Activated CD8-positive, alpha-beta T cell treated with anti-CD3 and anti-CD28 coated beads, Interleukin-2, amount 10 ng/mL, durations not matched to agents 7 days and 5 days (primary cell): ENCODE measurements at regions not wholly inside any gene's neighbourhood (a gene's known extent, or its start where the extent isn't known, plus 50 kb on each side); places are given as distances from the start of the nearest gene placed in this dataset.
"Not testable (repeated sequence)": the region's sequence is repeated elsewhere in the genome, so short reads cannot be mapped to it uniquely, and the experiment has no call there.

Experiments used
- ATAC-seq: fragments of 150-1000 bp; cut with Tn5 transposase; one replicate; pipeline ENCODE4 v1.10.0; 2021; ENCODE audit warnings: moderate library complexity
- CTCF ChIA-PET: fragments of 350-600 bp; sonication (Branson Sonifier 250); formaldehyde crosslinking; loops from one replicate; lab custom pipeline; 2021; ENCODE audit warnings: antibody characterized with exemption; lab: Charles Lee
- POLR2A ChIA-PET: fragments of 350-600 bp; sonication (Branson Sonifier 250); formaldehyde crosslinking; loops from one replicate; lab custom pipeline; 2021; ENCODE audit warnings: antibody characterized with exemption; lab: Charles Lee
- DNase-seq: peaks from one replicate; pipeline ENCODE4 v3.0.0-alpha.2; 2020
- H3K27ac Mint-ChIP-seq: one replicate; pipeline ENCODE4 v1.8.0; 2021; ENCODE audit warnings: mild to moderate bottlenecking, mixed read lengths
- H3K27me3 Mint-ChIP-seq: one replicate; pipeline ENCODE4 v1.8.0; 2021; ENCODE audit warnings: low read depth, mixed read lengths
- H3K36me3 Mint-ChIP-seq: one replicate; pipeline ENCODE4 v1.8.0; 2021; ENCODE audit warnings: low read depth, mixed read lengths
- H3K4me1 Mint-ChIP-seq: one replicate; pipeline ENCODE4 v1.8.0; 2021; ENCODE audit warnings: low read depth, mixed read lengths
- H3K4me3 Mint-ChIP-seq: one replicate; pipeline ENCODE4 v1.8.0; 2021; ENCODE audit warnings: mild to moderate bottlenecking, mixed read lengths
- H3K9me3 Mint-ChIP-seq: one replicate; pipeline ENCODE4 v1.8.0; 2022; ENCODE audit warnings: mixed read lengths; ENCODE audit not compliant: insufficient read depth

- H3K4me3 Mint-ChIP-seq: no peak overlapping the region
- no peak for DNase-seq
- no peaks in the 10 kb centered on the region for H3K36me3 Mint-ChIP-seq
- ATAC-seq: no peak
- ChIA-PET CTCF (no interaction called here), POLR2A (no interaction called here)
- no peaks in the 10 kb centered on the region for H3K9me3 Mint-ChIP-seq
- H3K4me1 Mint-ChIP-seq: peaks cover 2% of the 10 kb centered on the region
- H3K27me3 Mint-ChIP-seq: no peaks in the 10 kb centered on the region
- no peak overlapping the region for H3K27ac Mint-ChIP-seq
These were observed 457.1 kb downstream of the MID1IP1 start for GRCh38 chrX:39258331-39258730.

GRCh38 chrX:39260965-39261364 lies 459.7 kb downstream of the MID1IP1 start:
- H3K4me3 Mint-ChIP-seq: no peak overlapping the region
- no peaks in the 10 kb centered on the region for H3K27me3 Mint-ChIP-seq
- ATAC-seq: no peak
- CTCF ChIA-PET: interaction anchor here (1.0 to 1.8 kb wide), 3 partner anchors 11 to 180 kb away, joined by 3 to 7 read pairs (median 4); no protein-coding TSS in a partner anchor
- no peak overlapping the region for H3K27ac Mint-ChIP-seq
- no peaks in the 10 kb centered on the region for H3K36me3 Mint-ChIP-seq
- no peak for DNase-seq
- POLR2A ChIA-PET: no interaction called here
- H3K4me1 Mint-ChIP-seq: peaks cover 18% of the 10 kb centered on the region
- H3K9me3 Mint-ChIP-seq: no peaks in the 10 kb centered on the region

- Mint-ChIP-seq H3K4me1 (peaks cover 18% of the 10 kb centered on the region), H3K9me3 (no peaks in the 10 kb centered on the region), H3K36me3 (no peaks in the 10 kb centered on the region), H3K27me3 (no peaks in the 10 kb centered on the region), H3K27ac (no peak overlapping the region), H3K4me3 (no peak overlapping the region)
- ChIA-PET CTCF (interaction anchor here (0.8 to 1.8 kb wide), 8 partner anchors 12 to 289 kb away, joined by 3 to 7 read pairs (median 3); no protein-coding TSS in a partner anchor), POLR2A (no interaction called here)
- DNase-seq (peak; percentile 26), ATAC-seq (no peak)
These were observed 460.3 kb downstream of the MID1IP1 start for GRCh38 chrX:39261446-39262147.

GRCh38 chrX:39262641-39263040 lies 461.4 kb downstream of the MID1IP1 start:
- peaks cover 2% of the 10 kb centered on the region for H3K9me3 Mint-ChIP-seq
- ATAC-seq (no peak), DNase-seq (no peak)
- peaks cover 18% of the 10 kb centered on the region for H3K4me1 Mint-ChIP-seq
- no peak overlapping the region for H3K27ac Mint-ChIP-seq
- no peak overlapping the region for H3K4me3 Mint-ChIP-seq
- ChIA-PET POLR2A (no interaction called here), CTCF (interaction anchor here (0.8 to 1.6 kb wide), 5 partner anchors 15 to 288 kb away, joined by 3 to 4 read pairs (median 3); no protein-coding TSS in a partner anchor)
- no peaks in the 10 kb centered on the region for H3K27me3 Mint-ChIP-seq
- no peaks in the 10 kb centered on the region for H3K36me3 Mint-ChIP-seq

GRCh38 chrX:39264023-39264422 lies 462.8 kb downstream of the MID1IP1 start:
- Mint-ChIP-seq H3K4me3 (no peak overlapping the region), H3K9me3 (peaks cover 4% of the 10 kb centered on the region), H3K27ac (no peak overlapping the region), H3K4me1 (peaks cover 18% of the 10 kb centered on the region), H3K27me3 (no peaks in the 10 kb centered on the region), H3K36me3 (peaks cover 2% of the 10 kb centered on the region)
- ATAC-seq: no peak
- POLR2A ChIA-PET: no interaction called here
- peak; percentile 28 for DNase-seq
- CTCF ChIA-PET: interaction anchor here (1.0 kb wide), 1 partner anchor 14 kb away, joined by 3 read pairs; no protein-coding TSS in a partner anchor

GRCh38 chrX:39267176-39267575 lies 465.9 kb downstream of the MID1IP1 start:
- ATAC-seq (no peak), DNase-seq (no peak)
- Mint-ChIP-seq H3K27ac (no peak overlapping the region), H3K9me3 (peaks cover 4% of the 10 kb centered on the region), H3K27me3 (no peaks in the 10 kb centered on the region), H3K4me3 (no peak overlapping the region), H3K4me1 (peaks cover 18% of the 10 kb centered on the region), H3K36me3 (peaks cover 4% of the 10 kb centered on the region)
- CTCF ChIA-PET: no interaction called here
- POLR2A ChIA-PET: no interaction called here

- Mint-ChIP-seq H3K9me3 (peaks cover 4% of the 10 kb centered on the region), H3K27ac (no peak overlapping the region), H3K36me3 (peaks cover 4% of the 10 kb centered on the region), H3K27me3 (no peaks in the 10 kb centered on the region), H3K4me1 (peaks cover 16% of the 10 kb centered on the region), H3K4me3 (no peak overlapping the region)
- ATAC-seq (no peak), DNase-seq (no peak)
- CTCF ChIA-PET: no interaction called here
- POLR2A ChIA-PET: no interaction called here
These were observed 466.9 kb downstream of the MID1IP1 start for GRCh38 chrX:39268207-39268606.

GRCh38 chrX:39275500-39276068 lies 474.3 kb downstream of the MID1IP1 start:
- CTCF ChIA-PET: no interaction called here
- POLR2A ChIA-PET: no interaction called here
- no peak for DNase-seq
- no peaks in the 10 kb centered on the region for H3K4me1 Mint-ChIP-seq
- no peak overlapping the region for H3K4me3 Mint-ChIP-seq
- peaks cover 3% of the 10 kb centered on the region for H3K36me3 Mint-ChIP-seq
- H3K27me3 Mint-ChIP-seq: no peaks in the 10 kb centered on the region
- ATAC-seq: no peak
- H3K9me3 Mint-ChIP-seq: no peaks in the 10 kb centered on the region
- no peak overlapping the region for H3K27ac Mint-ChIP-seq

- POLR2A ChIA-PET, H3K4me1 Mint-ChIP-seq, H3K27me3 Mint-ChIP-seq, CTCF ChIA-PET, DNase-seq, H3K36me3 Mint-ChIP-seq, H3K27ac Mint-ChIP-seq, H3K4me3 Mint-ChIP-seq, ATAC-seq: not testable (repeated sequence)
- peaks cover 12% of the 10 kb centered on the region for H3K9me3 Mint-ChIP-seq
These were observed 476.6 kb downstream of the MID1IP1 start for GRCh38 chrX:39277685-39278390.

- CTCF ChIA-PET: no interaction called here
- no peak for ATAC-seq
These were observed 482.0 kb downstream of the MID1IP1 start for GRCh38 chrX:39283239-39283638.

GRCh38 chrX:39288592-39288991 lies 487.3 kb downstream of the MID1IP1 start:
- Mint-ChIP-seq H3K27me3 (no peaks in the 10 kb centered on the region), H3K27ac (no peak overlapping the region), H3K9me3 (peaks cover 7% of the 10 kb centered on the region), H3K4me1 (peaks cover 3% of the 10 kb centered on the region), H3K36me3 (no peaks in the 10 kb centered on the region), H3K4me3 (no peak overlapping the region)
- POLR2A ChIA-PET: no interaction called here
- DNase-seq (no peak), ATAC-seq (no peak)
- CTCF ChIA-PET: interaction anchor here (0.8 kb wide), 1 partner anchor 97 kb away, joined by 3 read pairs; no protein-coding TSS in a partner anchor

More at GRCh38 chrX:39283239-39283638, 482.0 kb downstream of the MID1IP1 start:
- Mint-ChIP-seq H3K9me3 (peaks cover 21% of the 10 kb centered on the region), H3K27me3 (no peaks in the 10 kb centered on the region), H3K27ac (no peak overlapping the region), H3K4me1 (no peaks in the 10 kb centered on the region), H3K4me3 (no peak overlapping the region), H3K36me3 (peaks cover 3% of the 10 kb centered on the region)
- DNase-seq: no peak
- POLR2A ChIA-PET: no interaction called here

GRCh38 chrX:39289827-39290226 lies 488.6 kb downstream of the MID1IP1 start:
- ChIA-PET POLR2A (interaction anchor here (0.7 kb wide), 1 partner anchor 187 kb away, joined by 3 read pairs; no protein-coding TSS in a partner anchor), CTCF (no interaction called here)
- H3K27me3 Mint-ChIP-seq: no peaks in the 10 kb centered on the region
- no peak overlapping the region for H3K27ac Mint-ChIP-seq
- ATAC-seq (no peak), DNase-seq (no peak)
- peaks cover 3% of the 10 kb centered on the region for H3K4me1 Mint-ChIP-seq
- no peak overlapping the region for H3K4me3 Mint-ChIP-seq
- peaks cover 1% of the 10 kb centered on the region for H3K9me3 Mint-ChIP-seq
- no peaks in the 10 kb centered on the region for H3K36me3 Mint-ChIP-seq
